Neuronal stem cell (in vitro differentiated cells): ENCODE measurements at regions not wholly inside any gene's neighbourhood (a gene's known extent, or its start where the extent isn't known, plus 50 kb on each side); places are given as distances from the start of the nearest gene placed in this dataset.

Experiments
- DNase-seq: peaks from one replicate; pipeline ENCODE4 v3.0.0-alpha.2; 2013; ENCODE audit warnings: low spot score
- H2AFZ ChIP-seq: one replicate; pipeline ENCODE4 v1.6.1; 2013; ENCODE audit warnings: mild to moderate bottlenecking, low read length, inconsistent platforms
- H2AK5ac ChIP-seq: 2 replicates; pipeline ENCODE4 v1.6.1; 2013; ENCODE audit warnings: low read depth, mild to moderate bottlenecking, inconsistent platforms, low read length, moderate library complexity, mixed read lengths
- H2BK120ac ChIP-seq: 2 replicates; pipeline ENCODE4 v1.6.1; 2013; ENCODE audit warnings: low read depth, mild to moderate bottlenecking, inconsistent platforms, low read length, moderate library complexity, mixed read lengths
- H2BK12ac ChIP-seq: one replicate; pipeline ENCODE4 v1.6.1; 2013; ENCODE audit warnings: low read length, inconsistent platforms
- H2BK15ac ChIP-seq: 2 replicates; pipeline ENCODE4 v1.6.1; 2013; ENCODE audit warnings: mild to moderate bottlenecking, low read length, inconsistent platforms, mixed read lengths
- H2BK5ac ChIP-seq: one replicate; pipeline ENCODE4 v1.6.1; 2013; ENCODE audit warnings: inconsistent platforms, mild to moderate bottlenecking, low read length, moderate library complexity
- H3K14ac ChIP-seq: one replicate; pipeline ENCODE4 v1.6.1; 2013; ENCODE audit warnings: low read length, inconsistent platforms
- H3K18ac ChIP-seq: 2 replicates; pipeline ENCODE4 v1.6.1; 2013; ENCODE audit warnings: low read length, inconsistent platforms
- H3K23ac ChIP-seq: 2 replicates; pipeline ENCODE4 v1.6.1; 2013; ENCODE audit warnings: low read depth, mild to moderate bottlenecking, mixed read lengths, low read length, inconsistent platforms; ENCODE audit not compliant: poor library complexity
- H3K27ac ChIP-seq: replicated peaks from 3 replicates; pipeline ENCODE4 v1.5.1; 2013; ENCODE audit warnings: low read length, inconsistent platforms
- H3K27me3 ChIP-seq, 3 experiments: 2 replicates each; pipeline ENCODE4 v1.6.1; 2013; ENCODE audit warnings: low read length in 3 of 3, mild to moderate bottlenecking in 2 of 3, inconsistent platforms in 1 of 3, low read depth in 1 of 3, mixed read lengths in 1 of 3, moderate library complexity in 1 of 3; ENCODE audit not compliant: control insufficient read depth in 3 of 3, insufficient read depth in 3 of 3
- H3K36me3 ChIP-seq, 2 donors: replicated peaks in 1 of 2; 2 replicates each; pipeline ENCODE4 v1.6.1; 2013; ENCODE audit warnings: low read length in 2 of 2; ENCODE audit not compliant: control insufficient read depth in 2 of 2, insufficient read depth in 2 of 2
- H3K4ac ChIP-seq: 2 replicates; pipeline ENCODE4 v1.6.1; 2013; ENCODE audit warnings: inconsistent platforms, mild to moderate bottlenecking, low read length, moderate library complexity
- H3K4me1 ChIP-seq, 2 donors: 1 replicate in 1 of 2; 2 replicates in 1 of 2; pipeline ENCODE4 v1.6.1; 2013; ENCODE audit warnings: low read length in 2 of 2, low read depth in 1 of 2; ENCODE audit not compliant: control insufficient read depth in 2 of 2, insufficient read depth in 1 of 2
- H3K4me2 ChIP-seq: one replicate; pipeline ENCODE4 v1.6.1; 2013; ENCODE audit warnings: mild to moderate bottlenecking, low read length, inconsistent platforms; ENCODE audit not compliant: insufficient read depth, poor library complexity, severe bottlenecking
- H3K4me3 ChIP-seq, 2 donors: 2 replicates each; pipeline ENCODE4 v1.5.1; 2013; ENCODE audit warnings: low read length in 2 of 2, mild to moderate bottlenecking in 2 of 2, inconsistent platforms in 1 of 2, moderate library complexity in 1 of 2
- H3K79me1 ChIP-seq: one replicate; pipeline ENCODE4 v1.6.1; 2013; ENCODE audit warnings: low read depth, mild to moderate bottlenecking, inconsistent platforms, low read length, moderate library complexity
- H3K9ac ChIP-seq: one replicate; pipeline ENCODE4 v1.6.1; 2013; ENCODE audit warnings: mild to moderate bottlenecking, low read depth, low read length, inconsistent platforms; ENCODE audit not compliant: poor library complexity
- H3K9me3 ChIP-seq, 2 donors: replicated peaks in 1 of 2; 2 replicates each; pipeline versions ENCODE3 to v1.6.1; 2013; ENCODE audit warnings: low read length in 2 of 2, mild to moderate bottlenecking in 2 of 2, inconsistent platforms in 1 of 2, low read depth in 1 of 2, mixed read lengths in 1 of 2, moderate library complexity in 1 of 2; ENCODE audit not compliant: control insufficient read depth in 2 of 2, insufficient read depth in 1 of 2
- H4K8ac ChIP-seq: one replicate; pipeline ENCODE4 v1.6.1; 2013; ENCODE audit warnings: low read depth, mild to moderate bottlenecking, inconsistent platforms, low read length, moderate library complexity
- H4K91ac ChIP-seq: one replicate; pipeline ENCODE4 v1.6.1; 2013; ENCODE audit warnings: low read length, low read depth, mild to moderate bottlenecking, inconsistent platforms; ENCODE audit not compliant: poor library complexity
- WGBS, 2 donors: extraction: QIAGEN DNeasy Blood & Tissue Kit; methylation state at CpG; one replicate each; pipeline ENCODE4 v1.1.7; 2013; ENCODE audit warnings: missing lambda C conversion rate in 2 of 2, mixed read lengths in 1 of 2; ENCODE audit not compliant: insufficient read length in 2 of 2, insufficient replicate concordance in 1 of 2; ENCODE audit errors: extremely low coverage in 2 of 2; 5-methylcytosine and 5-hydroxymethylcytosine counted together

GRCh38 chr10:34003561-34003960 lies 669.1 kb upstream of the NRP1 start:
- no peak overlapping the region for H3K4ac ChIP-seq
- no peak overlapping the region for H3K14ac ChIP-seq
- H3K4me3 ChIP-seq: no peak overlapping the region
- H3K4me2 ChIP-seq: no peak overlapping the region
- peak; percentile 39 for DNase-seq
- no peaks in the 10 kb centered on the region for H3K79me1 ChIP-seq
- no peaks in the 10 kb centered on the region for H3K36me3 ChIP-seq
- H3K4me1 ChIP-seq: peaks cover 9 to 10% of the 10 kb centered on the region in 2 donors
- no peak overlapping the region for H2BK5ac ChIP-seq
- H4K91ac ChIP-seq: no peak overlapping the region
- no peak overlapping the region for H2BK120ac ChIP-seq
- no peaks in the 10 kb centered on the region for H3K9me3 ChIP-seq
- H2AFZ ChIP-seq: no peak overlapping the region
- H3K27ac ChIP-seq: no peak overlapping the region
- H3K9ac ChIP-seq: no peak overlapping the region
- no CpG with 5 or more reads among the region's 7 CpGs for WGBS, 2 donors
- no peak overlapping the region for H3K23ac ChIP-seq
- H3K18ac ChIP-seq: no peak overlapping the region
- H2BK12ac ChIP-seq: no peak overlapping the region
- no peak overlapping the region for H2AK5ac ChIP-seq
- peaks cover 0 to 5% (median 0%) of the 10 kb centered on the region in 3 experiments for H3K27me3 ChIP-seq
- no peak overlapping the region for H4K8ac ChIP-seq
- H2BK15ac ChIP-seq: no peak overlapping the region

GRCh38 chr10:34002896-34003295 lies 668.4 kb upstream of the NRP1 start:
- no peak overlapping the region for H4K8ac ChIP-seq
- peaks cover 0 to 5% (median 0%) of the 10 kb centered on the region in 3 experiments for H3K27me3 ChIP-seq
- no peak overlapping the region for H2AK5ac ChIP-seq
- H2BK15ac ChIP-seq: no peak overlapping the region
- H3K36me3 ChIP-seq: no peaks in the 10 kb centered on the region
- no peak overlapping the region for H3K23ac ChIP-seq
- no peak overlapping the region for H3K9ac ChIP-seq
- H3K4me3 ChIP-seq: no peak overlapping the region
- H3K4ac ChIP-seq: no peak overlapping the region
- no peak overlapping the region for H3K4me2 ChIP-seq
- H2BK12ac ChIP-seq: no peak overlapping the region
- no peak overlapping the region for H2AFZ ChIP-seq
- no peak overlapping the region for H2BK5ac ChIP-seq
- H2BK120ac ChIP-seq: no peak overlapping the region
- H3K14ac ChIP-seq: no peak overlapping the region
- H3K4me1 ChIP-seq: peaks cover 9 to 10% of the 10 kb centered on the region in 2 donors
- H3K18ac ChIP-seq: no peak overlapping the region
- no peak overlapping the region for H4K91ac ChIP-seq
- WGBS, 2 donors: no CpG with 5 or more reads among the region's 3 CpGs
- no peaks in the 10 kb centered on the region for H3K79me1 ChIP-seq
- H3K27ac ChIP-seq: no peak overlapping the region
- H3K9me3 ChIP-seq: no peaks in the 10 kb centered on the region
- no peak for DNase-seq

GRCh38 chr10:34001831-34002230 lies 667.4 kb upstream of the NRP1 start:
- Histone ChIP-seq H3K4me3 (no peak overlapping the region), H2BK12ac (no peak overlapping the region), H2BK15ac (no peak overlapping the region), H3K18ac (no peak overlapping the region), H3K79me1 (no peaks in the 10 kb centered on the region), H4K91ac (no peak overlapping the region), H2AK5ac (no peak overlapping the region), H3K27me3 (peaks cover 0 to 5% (median 0%) of the 10 kb centered on the region in 3 experiments), H3K4me1 (peaks cover 9 to 10% of the 10 kb centered on the region in 2 donors), H3K4me2 (no peak overlapping the region), H2BK120ac (no peak overlapping the region), H3K4ac (no peak overlapping the region), H4K8ac (no peak overlapping the region), H3K27ac (no peak overlapping the region), H3K14ac (no peak overlapping the region), H3K9ac (no peak overlapping the region), H3K36me3 (no peaks in the 10 kb centered on the region), H2BK5ac (no peak overlapping the region), H3K9me3 (no peaks in the 10 kb centered on the region), H3K23ac (no peak overlapping the region), H2AFZ (no peak overlapping the region)
- WGBS, 2 donors: no CpG with 5 or more reads among the region's 5 CpGs
- no peak for DNase-seq

GRCh38 chr10:34001087-34001580 lies 666.7 kb upstream of the NRP1 start:
- H3K79me1 ChIP-seq: no peaks in the 10 kb centered on the region
- no peak overlapping the region for H2BK5ac ChIP-seq
- no peaks in the 10 kb centered on the region for H3K9me3 ChIP-seq
- no peak overlapping the region for H4K91ac ChIP-seq
- H3K4me2 ChIP-seq: no peak overlapping the region
- no peak overlapping the region for H3K4ac ChIP-seq
- no CpG with 5 or more reads among the region's 5 CpGs for WGBS, 2 donors
- no peak overlapping the region for H3K9ac ChIP-seq
- H2AK5ac ChIP-seq: no peak overlapping the region
- H2BK12ac ChIP-seq: no peak overlapping the region
- H2AFZ ChIP-seq: no peak overlapping the region
- H3K4me1 ChIP-seq: peaks cover 9 to 10% of the 10 kb centered on the region in 2 donors
- H3K14ac ChIP-seq: no peak overlapping the region
- no peak overlapping the region for H3K18ac ChIP-seq
- H3K23ac ChIP-seq: no peak overlapping the region
- H3K36me3 ChIP-seq: no peaks in the 10 kb centered on the region
- no peak overlapping the region for H3K4me3 ChIP-seq
- H3K27ac ChIP-seq: no peak overlapping the region
- no peak overlapping the region for H2BK120ac ChIP-seq
- no peak overlapping the region for H2BK15ac ChIP-seq
- H3K27me3 ChIP-seq: peaks cover 0 to 5% (median 0%) of the 10 kb centered on the region in 3 experiments
- no peak overlapping the region for H4K8ac ChIP-seq
- no peak for DNase-seq
